GM12865 (cell line): ENCODE measurements at regions not wholly inside any gene's neighbourhood (a gene's known extent, or its start where the extent isn't known, plus 50 kb on each side); places are given as distances from the start of the nearest gene placed in this dataset.
"Not testable (repeated sequence)": the region's sequence is repeated elsewhere in the genome, so short reads cannot be mapped to it uniquely, and the experiment has no call there.

ENCODE experiments used
- DNase-seq: peaks from one replicate; pipeline ENCODE4 v3.0.0; 2010; ENCODE audit warnings: low read depth
- H3K4me3 ChIP-seq: 2 replicates; pipeline ENCODE4 v1.5.1; 2011; ENCODE audit warnings: mild to moderate bottlenecking, low read depth, low read length, control low read depth
- TF ChIP-seq, protein P1 (sequence below): IDR thresholded peaks from 2 replicates; pipeline ENCODE4 v1.5.1; 2011; ENCODE audit warnings: low read length, control low read depth, low read depth, inconsistent platforms; ENCODE audit not compliant: insufficient read depth; ENCODE audit errors: missing control alignments

DNA sequence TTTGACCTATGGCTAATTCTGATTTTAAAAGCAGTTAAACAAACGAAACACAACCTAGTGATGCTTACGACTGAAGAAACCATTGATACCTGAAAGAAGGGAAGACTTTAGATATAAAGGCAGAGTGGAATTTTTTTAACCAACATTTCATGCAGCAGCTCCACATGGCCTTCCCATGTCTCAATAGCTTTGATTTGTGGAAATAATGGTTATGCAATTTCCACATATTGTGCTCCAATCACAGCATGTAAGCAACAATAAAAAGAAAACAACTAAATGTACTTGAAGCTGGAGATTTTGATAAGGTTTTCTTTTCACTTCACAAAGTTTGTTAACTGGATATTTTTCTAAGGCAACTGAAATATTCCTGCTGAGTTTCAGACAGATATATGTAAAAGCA lies 82.0 kb upstream of the SLC39A10 start:
- no peak for DNase-seq
- no peak overlapping the region for H3K4me3 ChIP-seq
- TF ChIP-seq, protein P1, sequence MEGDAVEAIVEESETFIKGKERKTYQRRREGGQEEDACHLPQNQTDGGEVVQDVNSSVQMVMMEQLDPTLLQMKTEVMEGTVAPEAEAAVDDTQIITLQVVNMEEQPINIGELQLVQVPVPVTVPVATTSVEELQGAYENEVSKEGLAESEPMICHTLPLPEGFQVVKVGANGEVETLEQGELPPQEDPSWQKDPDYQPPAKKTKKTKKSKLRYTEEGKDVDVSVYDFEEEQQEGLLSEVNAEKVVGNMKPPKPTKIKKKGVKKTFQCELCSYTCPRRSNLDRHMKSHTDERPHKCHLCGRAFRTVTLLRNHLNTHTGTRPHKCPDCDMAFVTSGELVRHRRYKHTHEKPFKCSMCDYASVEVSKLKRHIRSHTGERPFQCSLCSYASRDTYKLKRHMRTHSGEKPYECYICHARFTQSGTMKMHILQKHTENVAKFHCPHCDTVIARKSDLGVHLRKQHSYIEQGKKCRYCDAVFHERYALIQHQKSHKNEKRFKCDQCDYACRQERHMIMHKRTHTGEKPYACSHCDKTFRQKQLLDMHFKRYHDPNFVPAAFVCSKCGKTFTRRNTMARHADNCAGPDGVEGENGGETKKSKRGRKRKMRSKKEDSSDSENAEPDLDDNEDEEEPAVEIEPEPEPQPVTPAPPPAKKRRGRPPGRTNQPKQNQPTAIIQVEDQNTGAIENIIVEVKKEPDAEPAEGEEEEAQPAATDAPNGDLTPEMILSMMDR, result no peak

DNA sequence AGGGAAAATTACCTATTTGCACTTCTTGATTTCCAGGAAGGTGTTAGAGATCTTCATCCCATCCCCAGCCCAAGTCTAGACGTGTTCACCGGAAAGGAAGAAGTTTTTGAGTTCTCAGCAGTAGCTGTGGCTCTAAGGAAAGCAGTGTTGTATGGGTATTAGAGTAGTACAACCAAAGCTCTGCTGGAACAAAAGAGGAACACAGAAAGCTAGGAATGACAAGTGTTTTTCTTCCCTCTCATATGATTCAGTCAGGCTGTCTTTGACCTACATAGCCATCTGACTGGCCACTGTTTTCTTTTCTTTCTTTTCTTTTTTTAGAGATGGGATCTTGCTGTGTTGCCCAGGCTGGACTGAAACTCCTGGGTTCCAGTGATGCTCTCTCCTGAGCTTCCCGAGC lies 82.7 kb upstream of the SLC39A10 start:
- DNase-seq, result no peak
- TF ChIP-seq, protein P1, result no peak
- H3K4me3 ChIP-seq, result no peak overlapping the region

DNA sequence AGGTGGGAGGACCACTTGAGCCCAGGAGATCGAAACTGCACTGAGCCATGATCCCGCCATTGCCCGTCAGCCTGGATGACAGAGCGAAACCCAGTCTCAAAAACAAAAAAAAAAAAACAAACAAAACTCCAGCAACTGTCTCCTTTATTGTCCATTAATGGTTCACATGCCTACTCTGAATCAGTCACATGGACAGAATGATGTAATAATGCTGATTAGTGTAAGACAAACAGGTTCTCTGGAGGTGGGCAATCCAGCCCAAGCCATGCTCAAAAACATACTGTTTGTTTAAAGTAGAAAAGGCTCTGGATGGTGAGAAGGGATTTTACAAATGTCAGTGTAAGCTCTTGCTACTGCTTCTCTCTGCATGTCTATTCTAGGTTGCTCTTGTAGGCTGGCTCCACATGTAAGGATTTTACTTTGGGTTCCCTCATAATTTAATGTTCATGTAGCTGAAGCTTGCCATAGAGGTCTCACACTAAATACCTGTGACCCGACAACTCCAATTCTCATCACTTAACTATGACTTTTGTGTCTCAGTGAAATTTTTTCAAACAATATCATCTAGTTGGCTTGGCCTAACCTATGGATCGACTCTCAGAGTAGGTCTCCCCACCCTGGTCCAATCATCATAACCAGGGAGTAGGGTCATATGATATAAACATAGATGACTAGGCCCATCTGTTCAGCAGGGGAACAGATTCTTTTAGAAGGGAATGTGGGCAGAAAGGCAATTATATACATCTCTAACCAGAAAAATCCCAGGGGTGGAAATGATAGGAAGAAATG lies 83.9 kb upstream of the SLC39A10 start:
- TF ChIP-seq, protein P1, result no peak
- DNase-seq, result no peak
- no peak overlapping the region for H3K4me3 ChIP-seq

DNA sequence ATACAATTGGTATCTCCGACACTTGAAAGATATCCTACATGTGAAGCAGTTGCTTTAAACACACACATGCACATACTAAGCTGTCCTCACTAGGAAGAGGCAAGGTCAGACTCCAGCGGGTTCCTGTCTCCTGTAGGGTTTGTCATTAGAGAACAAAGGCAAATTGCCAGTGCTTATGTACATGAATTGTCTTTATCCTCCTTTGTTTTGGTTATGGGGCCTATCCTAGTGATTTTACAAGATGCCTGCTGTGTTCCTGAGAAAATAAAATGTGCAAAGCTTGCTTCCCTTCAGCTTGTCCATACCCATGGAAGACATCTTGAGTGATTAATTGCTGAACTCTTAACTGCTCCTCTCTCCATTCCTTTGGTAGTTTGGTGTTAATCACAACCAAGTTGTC lies 86.7 kb upstream of the SLC39A10 start:
- DNase-seq, result no peak
- no peak overlapping the region for H3K4me3 ChIP-seq
- TF ChIP-seq, protein P1, result no peak

DNA sequence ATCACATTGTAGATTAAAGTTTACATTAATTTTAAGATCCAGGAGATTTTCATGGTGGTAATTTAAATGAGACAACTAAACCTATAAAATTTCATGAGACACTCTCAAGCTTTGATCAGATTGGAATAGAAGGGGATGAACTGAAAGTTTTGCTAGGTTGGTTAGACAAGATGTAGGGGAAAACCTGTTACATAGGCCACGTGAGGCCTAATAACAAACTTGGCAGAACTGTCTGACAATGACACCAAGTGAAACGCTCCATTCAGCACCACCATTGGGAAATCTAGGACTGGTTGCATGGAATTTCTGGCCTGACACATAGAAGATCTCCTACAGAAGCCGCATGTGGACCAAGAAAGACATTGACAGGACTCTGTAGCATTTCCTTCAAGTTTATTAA lies 87.8 kb upstream of the SLC39A10 start:
- DNase-seq, result no peak
- TF ChIP-seq, protein P1, result no peak
- no peak overlapping the region for H3K4me3 ChIP-seq

DNA sequence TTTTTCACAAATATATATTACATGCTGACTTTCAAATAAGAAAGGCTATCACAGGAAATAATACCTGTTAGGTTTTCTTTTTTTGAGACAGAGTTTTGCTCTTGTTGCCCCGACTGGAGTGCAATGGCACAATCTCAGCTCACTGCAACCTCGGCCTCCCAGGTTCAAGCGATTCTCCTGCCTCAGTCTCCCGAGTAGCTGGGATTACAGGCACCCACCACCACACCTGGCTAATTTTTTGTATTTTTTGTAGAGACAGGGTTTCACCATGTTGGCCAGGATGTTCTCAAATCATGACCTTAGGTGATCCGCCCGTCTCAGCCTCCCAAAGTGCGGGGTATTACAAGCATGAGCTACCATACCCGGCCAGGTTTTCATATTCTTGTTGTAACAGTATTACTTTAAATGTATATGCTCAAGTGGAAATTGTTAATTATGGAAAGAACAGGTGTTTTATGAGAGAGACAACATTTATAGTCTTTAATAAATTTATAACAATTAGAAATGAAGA lies 92.3 kb upstream of the SLC39A10 start:
- not testable (repeated sequence) for DNase-seq, H3K4me3 ChIP-seq

DNA sequence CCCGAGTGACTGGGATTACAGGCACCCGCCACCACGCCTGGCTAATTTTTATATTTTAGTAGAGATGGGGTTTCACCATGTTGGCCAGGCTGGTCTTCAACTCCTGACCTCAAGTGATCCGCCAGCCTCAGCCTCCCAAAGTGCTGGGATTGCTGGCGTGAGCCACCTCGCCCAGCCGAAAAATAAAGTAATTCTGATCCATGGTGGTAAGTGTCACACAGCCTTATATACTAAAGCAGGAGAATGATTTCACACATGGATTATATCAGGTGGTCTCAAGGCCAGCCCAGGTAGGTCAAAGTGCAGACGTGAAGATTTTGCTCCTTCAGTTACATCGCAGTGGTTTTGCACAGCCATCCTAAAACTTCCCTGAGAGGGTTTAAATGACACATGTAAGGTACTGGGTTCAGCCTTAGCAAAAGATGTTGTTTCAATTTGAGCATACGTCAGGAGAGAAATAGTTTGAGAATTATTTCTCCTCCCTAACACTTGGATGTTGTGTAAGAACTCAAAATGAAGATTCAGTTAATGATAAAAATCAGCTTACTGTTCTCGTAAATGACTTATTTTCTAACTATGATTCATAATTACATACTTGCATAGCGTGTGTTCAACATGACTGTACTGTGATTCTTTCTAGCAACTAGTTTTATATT lies 93.0 kb upstream of the SLC39A10 start:
- peak overlapping the region; percentile 50 for H3K4me3 ChIP-seq

More for the DNA sequence above, 93.0 kb upstream of the SLC39A10 start:
- peak; percentile 39 for DNase-seq
- TF ChIP-seq, protein P1, result no peak
